Mucosa of gallbladder (tissue), 1 donor: ENCODE measurements at regions not wholly inside any gene's neighbourhood (a gene's known extent, or its start where the extent isn't known, plus 50 kb on each side); places are given as distances from the start of the nearest gene placed in this dataset.

Source experiments
- DNase-seq: peaks from one replicate; pipeline ENCODE4 v3.0.0-alpha.2; 2020; ENCODE audit warnings: low spot score
- donor health status: DM: no; HTN: no; CAD: no.

- no peak for DNase-seq
Measured at GRCh38 chr12:105986779-105987684, 151.7 kb downstream of the NUAK1 start.

GRCh38 chr12:105987685-105988035 lies 151.1 kb downstream of the NUAK1 start:
- no peak for DNase-seq

- no peak for DNase-seq
Measured at GRCh38 chr12:105992849-105993740, 145.7 kb downstream of the NUAK1 start.

- DNase-seq: no peak
Measured at GRCh38 chr12:105993766-105994555, 144.8 kb downstream of the NUAK1 start.

- no peak for DNase-seq
Measured at GRCh38 chr12:105995961-105996431, 142.8 kb downstream of the NUAK1 start.

- DNase-seq: no peak
Measured at GRCh38 chr12:105998561-105998960, 140.2 kb downstream of the NUAK1 start.

- DNase-seq: no peak
Measured at GRCh38 chr12:106000382-106001104, 138.2 kb downstream of the NUAK1 start.

GRCh38 chr12:106001105-106001836 lies 137.5 kb downstream of the NUAK1 start:
- no peak for DNase-seq

- no peak for DNase-seq
Measured at GRCh38 chr12:106001837-106002218, 136.9 kb downstream of the NUAK1 start.

GRCh38 chr12:106003297-106003696 lies 135.5 kb downstream of the NUAK1 start:
- no peak for DNase-seq

- no peak for DNase-seq
Measured at GRCh38 chr12:106004289-106004688, 134.5 kb downstream of the NUAK1 start.

GRCh38 chr12:106006382-106006781 lies 132.4 kb downstream of the NUAK1 start:
- no peak for DNase-seq

GRCh38 chr12:106006940-106007339 lies 131.8 kb downstream of the NUAK1 start:
- no peak for DNase-seq

GRCh38 chr12:106010741-106011140 lies 128.0 kb downstream of the NUAK1 start:
- no peak for DNase-seq
